ENCODE measurements at regions not wholly inside any gene's neighbourhood (a gene's known extent, or its start where the extent isn't known, plus 50 kb on each side); places are given as distances from the start of the nearest gene placed in this dataset.

DNA sequence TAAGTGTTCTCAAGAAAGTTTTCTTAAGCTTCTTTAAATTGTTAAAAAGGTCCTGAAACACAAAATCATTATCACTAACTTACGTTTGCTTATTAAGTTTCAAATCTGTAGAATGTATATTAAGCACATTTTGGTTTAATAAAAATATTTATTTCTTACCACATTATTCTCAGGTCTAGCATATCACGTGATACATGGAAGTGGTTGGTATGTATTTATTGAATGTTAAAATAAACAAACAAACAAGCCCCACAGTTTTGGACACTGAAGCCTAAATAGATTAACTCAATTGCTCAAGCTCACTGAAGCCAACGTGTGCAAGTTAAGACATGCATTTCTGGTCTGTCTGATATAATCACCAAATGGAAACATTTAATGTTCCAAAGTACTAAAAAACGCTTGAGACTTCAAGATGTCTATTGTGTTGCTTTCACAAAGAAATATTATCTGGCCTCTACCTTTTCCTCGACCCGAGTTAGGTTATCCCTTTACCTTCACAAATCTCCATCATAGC lies 1136.9 kb downstream of the TAF11L14 start:
- TF ChIP-seq, protein P1, sequence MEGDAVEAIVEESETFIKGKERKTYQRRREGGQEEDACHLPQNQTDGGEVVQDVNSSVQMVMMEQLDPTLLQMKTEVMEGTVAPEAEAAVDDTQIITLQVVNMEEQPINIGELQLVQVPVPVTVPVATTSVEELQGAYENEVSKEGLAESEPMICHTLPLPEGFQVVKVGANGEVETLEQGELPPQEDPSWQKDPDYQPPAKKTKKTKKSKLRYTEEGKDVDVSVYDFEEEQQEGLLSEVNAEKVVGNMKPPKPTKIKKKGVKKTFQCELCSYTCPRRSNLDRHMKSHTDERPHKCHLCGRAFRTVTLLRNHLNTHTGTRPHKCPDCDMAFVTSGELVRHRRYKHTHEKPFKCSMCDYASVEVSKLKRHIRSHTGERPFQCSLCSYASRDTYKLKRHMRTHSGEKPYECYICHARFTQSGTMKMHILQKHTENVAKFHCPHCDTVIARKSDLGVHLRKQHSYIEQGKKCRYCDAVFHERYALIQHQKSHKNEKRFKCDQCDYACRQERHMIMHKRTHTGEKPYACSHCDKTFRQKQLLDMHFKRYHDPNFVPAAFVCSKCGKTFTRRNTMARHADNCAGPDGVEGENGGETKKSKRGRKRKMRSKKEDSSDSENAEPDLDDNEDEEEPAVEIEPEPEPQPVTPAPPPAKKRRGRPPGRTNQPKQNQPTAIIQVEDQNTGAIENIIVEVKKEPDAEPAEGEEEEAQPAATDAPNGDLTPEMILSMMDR (IDR thresholded peaks at IDR 0.05; ENCODE audit: poor library complexity): no peak
- TF ChIP-seq EZH2phosphoT487 (IDR thresholded peaks at IDR 0.05; ENCODE audit: low read depth, severe bottlenecking, unreplicated experiment): no peak
